HL-60 (cell line): ENCODE measurements at regions not wholly inside any gene's neighbourhood (a gene's known extent, or its start where the extent isn't known, plus 50 kb on each side); places are given as distances from the start of the nearest gene placed in this dataset.

Source experiments
- TF ChIP-seq, protein P1 (sequence below): IDR thresholded peaks from one replicate; pipeline ENCODE4 v1.5.1; 2011; ENCODE audit warnings: low read length, control low read depth, inconsistent platforms; ENCODE audit not compliant: insufficient read depth
- TF ChIP-seq, protein P2 (sequence below): IDR thresholded peaks from 2 replicates; pipeline ENCODE4 v1.6.1; 2012; ENCODE audit warnings: low read depth; ENCODE audit not compliant: insufficient replicate concordance

DNA sequence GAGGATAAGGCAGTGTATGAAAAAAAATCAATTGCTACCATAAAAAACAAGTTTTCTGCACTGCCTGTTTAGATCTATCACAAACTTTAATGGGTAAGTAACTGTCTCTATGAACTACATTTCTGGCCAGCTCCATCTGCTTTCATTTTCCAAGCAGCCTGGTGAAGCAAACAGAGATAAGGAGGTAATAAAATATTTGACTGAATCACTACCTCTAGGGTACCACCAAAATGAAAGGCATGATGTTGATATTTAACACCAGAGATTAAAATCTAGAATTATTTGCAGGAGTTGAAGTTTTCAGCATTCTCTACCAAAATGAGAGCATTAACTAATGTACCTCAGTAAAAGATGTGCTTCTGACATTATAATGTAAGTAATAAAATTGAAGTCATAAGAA, 863.5 kb upstream of the MGAT4C start:
- TF ChIP-seq, protein P1, sequence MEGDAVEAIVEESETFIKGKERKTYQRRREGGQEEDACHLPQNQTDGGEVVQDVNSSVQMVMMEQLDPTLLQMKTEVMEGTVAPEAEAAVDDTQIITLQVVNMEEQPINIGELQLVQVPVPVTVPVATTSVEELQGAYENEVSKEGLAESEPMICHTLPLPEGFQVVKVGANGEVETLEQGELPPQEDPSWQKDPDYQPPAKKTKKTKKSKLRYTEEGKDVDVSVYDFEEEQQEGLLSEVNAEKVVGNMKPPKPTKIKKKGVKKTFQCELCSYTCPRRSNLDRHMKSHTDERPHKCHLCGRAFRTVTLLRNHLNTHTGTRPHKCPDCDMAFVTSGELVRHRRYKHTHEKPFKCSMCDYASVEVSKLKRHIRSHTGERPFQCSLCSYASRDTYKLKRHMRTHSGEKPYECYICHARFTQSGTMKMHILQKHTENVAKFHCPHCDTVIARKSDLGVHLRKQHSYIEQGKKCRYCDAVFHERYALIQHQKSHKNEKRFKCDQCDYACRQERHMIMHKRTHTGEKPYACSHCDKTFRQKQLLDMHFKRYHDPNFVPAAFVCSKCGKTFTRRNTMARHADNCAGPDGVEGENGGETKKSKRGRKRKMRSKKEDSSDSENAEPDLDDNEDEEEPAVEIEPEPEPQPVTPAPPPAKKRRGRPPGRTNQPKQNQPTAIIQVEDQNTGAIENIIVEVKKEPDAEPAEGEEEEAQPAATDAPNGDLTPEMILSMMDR = no peak
- TF ChIP-seq, protein P2, sequence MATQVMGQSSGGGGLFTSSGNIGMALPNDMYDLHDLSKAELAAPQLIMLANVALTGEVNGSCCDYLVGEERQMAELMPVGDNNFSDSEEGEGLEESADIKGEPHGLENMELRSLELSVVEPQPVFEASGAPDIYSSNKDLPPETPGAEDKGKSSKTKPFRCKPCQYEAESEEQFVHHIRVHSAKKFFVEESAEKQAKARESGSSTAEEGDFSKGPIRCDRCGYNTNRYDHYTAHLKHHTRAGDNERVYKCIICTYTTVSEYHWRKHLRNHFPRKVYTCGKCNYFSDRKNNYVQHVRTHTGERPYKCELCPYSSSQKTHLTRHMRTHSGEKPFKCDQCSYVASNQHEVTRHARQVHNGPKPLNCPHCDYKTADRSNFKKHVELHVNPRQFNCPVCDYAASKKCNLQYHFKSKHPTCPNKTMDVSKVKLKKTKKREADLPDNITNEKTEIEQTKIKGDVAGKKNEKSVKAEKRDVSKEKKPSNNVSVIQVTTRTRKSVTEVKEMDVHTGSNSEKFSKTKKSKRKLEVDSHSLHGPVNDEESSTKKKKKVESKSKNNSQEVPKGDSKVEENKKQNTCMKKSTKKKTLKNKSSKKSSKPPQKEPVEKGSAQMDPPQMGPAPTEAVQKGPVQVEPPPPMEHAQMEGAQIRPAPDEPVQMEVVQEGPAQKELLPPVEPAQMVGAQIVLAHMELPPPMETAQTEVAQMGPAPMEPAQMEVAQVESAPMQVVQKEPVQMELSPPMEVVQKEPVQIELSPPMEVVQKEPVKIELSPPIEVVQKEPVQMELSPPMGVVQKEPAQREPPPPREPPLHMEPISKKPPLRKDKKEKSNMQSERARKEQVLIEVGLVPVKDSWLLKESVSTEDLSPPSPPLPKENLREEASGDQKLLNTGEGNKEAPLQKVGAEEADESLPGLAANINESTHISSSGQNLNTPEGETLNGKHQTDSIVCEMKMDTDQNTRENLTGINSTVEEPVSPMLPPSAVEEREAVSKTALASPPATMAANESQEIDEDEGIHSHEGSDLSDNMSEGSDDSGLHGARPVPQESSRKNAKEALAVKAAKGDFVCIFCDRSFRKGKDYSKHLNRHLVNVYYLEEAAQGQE = no peak
